ENCODE measurements at regions not wholly inside any gene's neighbourhood (a gene's known extent, or its start where the extent isn't known, plus 50 kb on each side); places are given as distances from the start of the nearest gene placed in this dataset.

GRCh38 chr2:128710242-128710641 lies 391.6 kb upstream of the HS6ST1 start:
- peaks cover 1% of the 10 kb centered on the region for H3K9me3 Mint-ChIP-seq
- TF ChIP-seq CTCF (IDR thresholded peaks at IDR 0.05), result no peak
- no peak overlapping the region for H3K27ac ChIP-seq (ENCODE audit: low read depth in 1 of 2, low read length in 2 of 2)
- intact Hi-C loops (cut with DNase I, micrococcal nuclease), result no loop called here
- H3K4me1 Mint-ChIP-seq (ENCODE audit: low read depth), result no peaks in the 10 kb centered on the region
- no peaks in the 10 kb centered on the region for H3K4me1 ChIP-seq (ENCODE audit: insufficient read depth, low read length)
- ATAC-seq (ENCODE audit: poor library complexity) (no peak), DNase-seq (no peak)
- H3K36me3 ChIP-seq (ENCODE audit: insufficient read depth, low read length), result no peaks in the 10 kb centered on the region
- H3K36me3 Mint-ChIP-seq (ENCODE audit: low read depth), result peaks cover 9% of the 10 kb centered on the region
- H3K4me3 Mint-ChIP-seq, result no peak overlapping the region
- no peaks in the 10 kb centered on the region for H3K27me3 ChIP-seq (ENCODE audit: control insufficient read depth in 1 of 2, insufficient read depth in 2 of 2, low read length in 2 of 2)
- H3K27ac Mint-ChIP-seq, result no peak overlapping the region
- ChIA-PET CTCF (no interaction called here), POLR2A (no interaction called here)
- peaks cover 16% of the 10 kb centered on the region for H3K27me3 Mint-ChIP-seq
- no peak overlapping the region for H3K4me3 ChIP-seq (ENCODE audit: low read length)
- H3K9me3 ChIP-seq (ENCODE audit: control insufficient read depth in 1 of 2, insufficient read depth in 1 of 2, low read length in 2 of 2), result peaks cover 16 to 27% of the 10 kb centered on the region in 2 experiments

GRCh38 chr2:128710729-128711128 lies 392.1 kb upstream of the HS6ST1 start:
- DNase-seq (no peak), ATAC-seq (ENCODE audit: poor library complexity) (no peak)
- H3K4me3 ChIP-seq (ENCODE audit: low read length), result no peak overlapping the region
- TF ChIP-seq CTCF (IDR thresholded peaks at IDR 0.05), result no peak
- Mint-ChIP-seq H3K27ac (no peak overlapping the region), H3K4me3 (no peak overlapping the region), H3K27me3 (peaks cover 20% of the 10 kb centered on the region), H3K36me3 (ENCODE audit: low read depth) (peaks cover 9% of the 10 kb centered on the region), H3K9me3 (peaks cover 1% of the 10 kb centered on the region), H3K4me1 (ENCODE audit: low read depth) (no peaks in the 10 kb centered on the region)
- no peaks in the 10 kb centered on the region for H3K36me3 ChIP-seq (ENCODE audit: insufficient read depth, low read length)
- H3K9me3 ChIP-seq (ENCODE audit: control insufficient read depth in 1 of 2, insufficient read depth in 1 of 2, low read length in 2 of 2), result peaks cover 19 to 27% of the 10 kb centered on the region in 2 experiments
- CTCF ChIA-PET, result no interaction called here
- no peak overlapping the region for H3K27ac ChIP-seq (ENCODE audit: low read depth in 1 of 2, low read length in 2 of 2)
- intact Hi-C loops (cut with DNase I, micrococcal nuclease), result no loop called here
- no peaks in the 10 kb centered on the region for H3K27me3 ChIP-seq (ENCODE audit: control insufficient read depth in 1 of 2, insufficient read depth in 2 of 2, low read length in 2 of 2)
- no peaks in the 10 kb centered on the region for H3K4me1 ChIP-seq (ENCODE audit: insufficient read depth, low read length)
- POLR2A ChIA-PET, result no interaction called here

- Mint-ChIP-seq H3K36me3 (ENCODE audit: low read depth) (no peaks in the 10 kb centered on the region), H3K4me3 (no peak overlapping the region), H3K27ac (no peak overlapping the region), H3K27me3 (peaks cover 34% of the 10 kb centered on the region), H3K9me3 (peaks cover 1% of the 10 kb centered on the region), H3K4me1 (ENCODE audit: low read depth) (no peaks in the 10 kb centered on the region)
- CTCF ChIA-PET, result no interaction called here
- POLR2A ChIA-PET, result no interaction called here
- TF ChIP-seq CTCF (IDR thresholded peaks at IDR 0.05), result no peak
- H3K4me3 ChIP-seq (ENCODE audit: low read length), result no peak overlapping the region
- H3K27ac ChIP-seq (ENCODE audit: low read depth in 1 of 2, low read length in 2 of 2), result no peak overlapping the region
- no peaks in the 10 kb centered on the region for H3K4me1 ChIP-seq (ENCODE audit: insufficient read depth, low read length)
- peaks cover 0 to 2% of the 10 kb centered on the region in 2 experiments for H3K27me3 ChIP-seq (ENCODE audit: control insufficient read depth in 1 of 2, insufficient read depth in 2 of 2, low read length in 2 of 2)
- no peak for ATAC-seq (ENCODE audit: poor library complexity)
- intact Hi-C loops (cut with DNase I, micrococcal nuclease), result no loop called here
- no peaks in the 10 kb centered on the region for H3K36me3 ChIP-seq (ENCODE audit: insufficient read depth, low read length)
- peaks cover 0 to 12% of the 10 kb centered on the region in 2 experiments for H3K9me3 ChIP-seq (ENCODE audit: control insufficient read depth in 1 of 2, insufficient read depth in 1 of 2, low read length in 2 of 2)
- DNase-seq, result no peak
Observed at GRCh38 chr2:128714285-128714684, 395.6 kb upstream of the HS6ST1 start.

Measured in CD4-positive, alpha-beta T cell (primary cell).